Right atrium auricular region (tissue), 2 donors: ENCODE measurements at regions not wholly inside any gene's neighbourhood (a gene's known extent, or its start where the extent isn't known, plus 50 kb on each side); places are given as distances from the start of the nearest gene placed in this dataset.

ENCODE experiments used
- DNase-seq: peaks from one replicate; pipeline ENCODE4 v3.0.0-alpha.2; 2019; ENCODE audit warnings: low spot score
- H3K27ac ChIP-seq, 2 donors: fragments of 200-600 bp; sonication (generic); 1 replicate in 1 of 2; 2 replicates in 1 of 2; pipeline ENCODE4 v1.5.1; 2016 to 2019
- H3K27me3 ChIP-seq, 2 donors: fragments of 200-600 bp; sonication (generic); one replicate each; pipeline versions ENCODE4 v1.5.1 to v1.6.0; 2017 to 2019
- H3K36me3 ChIP-seq: fragments of 200-600 bp; sonication (generic); one replicate; pipeline ENCODE4 v1.5.1; 2016
- H3K4me1 ChIP-seq, 2 donors: fragments of 200-600 bp; sonication (generic); one replicate each; pipeline versions ENCODE4 v1.5.1 to v1.6.0; 2017 to 2019
- H3K4me3 ChIP-seq, 2 donors: fragments of 200-600 bp; sonication (generic); 1 replicate in 1 of 2; 2 replicates in 1 of 2; pipeline ENCODE4 v1.5.1; 2017 to 2019; ENCODE audit warnings: mild to moderate bottlenecking in 1 of 2, moderate library complexity in 1 of 2
- H3K9me3 ChIP-seq, 2 donors: fragments of 200-600 bp; sonication (generic); one replicate each; pipeline ENCODE4 v1.5.1; 2019
- CTCF ChIP-seq, 2 donors: fragments of 200-600 bp; sonication (generic); IDR thresholded peaks; one replicate each; pipeline ENCODE4 v1.5.1; 2019; ENCODE audit warnings: antibody characterized with exemption in 2 of 2

- no peak for DNase-seq
- H3K4me3 ChIP-seq, result no peak overlapping the region
- H3K27me3 ChIP-seq, result no peaks in the 10 kb centered on the region
- no peaks in the 10 kb centered on the region for H3K9me3 ChIP-seq
- H3K36me3 ChIP-seq, result no peaks in the 10 kb centered on the region
- TF ChIP-seq CTCF (IDR thresholded peaks at IDR 0.05), result no peak
- no peak overlapping the region for H3K27ac ChIP-seq
- H3K4me1 ChIP-seq, result peaks cover 0 to 10% of the 10 kb centered on the region in 2 donors
These were observed 116.7 kb upstream of the SSTR4 start for GRCh38 chr20:22918286-22918983.

GRCh38 chr20:22920898-22921297 lies 114.2 kb upstream of the SSTR4 start:
- no peaks in the 10 kb centered on the region for H3K9me3 ChIP-seq
- H3K36me3 ChIP-seq, result no peaks in the 10 kb centered on the region
- H3K4me3 ChIP-seq, result no peak overlapping the region
- no peak for TF ChIP-seq CTCF (IDR thresholded peaks at IDR 0.05)
- DNase-seq, result no peak
- H3K4me1 ChIP-seq, result peaks cover 0 to 13% of the 10 kb centered on the region in 2 donors
- H3K27ac ChIP-seq, result no peak overlapping the region
- H3K27me3 ChIP-seq, result no peaks in the 10 kb centered on the region

- Histone ChIP-seq H3K36me3 (no peaks in the 10 kb centered on the region), H3K4me1 (peaks cover 0 to 13% of the 10 kb centered on the region in 2 donors), H3K9me3 (no peaks in the 10 kb centered on the region), H3K27ac (peak overlapping the region in 1 of 2 donors; percentile 3), H3K4me3 (no peak overlapping the region), H3K27me3 (no peaks in the 10 kb centered on the region)
- TF ChIP-seq CTCF (IDR thresholded peaks at IDR 0.05), result no peak
- DNase-seq, result no peak
These were observed 113.3 kb upstream of the SSTR4 start for GRCh38 chr20:22921595-22922421.

- no peak for DNase-seq
- H3K4me3 ChIP-seq, result no peak overlapping the region
- H3K36me3 ChIP-seq, result no peaks in the 10 kb centered on the region
- no peaks in the 10 kb centered on the region for H3K9me3 ChIP-seq
- TF ChIP-seq CTCF (IDR thresholded peaks at IDR 0.05), result no peak
- H3K27me3 ChIP-seq, result no peaks in the 10 kb centered on the region
- peaks cover 0 to 13% of the 10 kb centered on the region in 2 donors for H3K4me1 ChIP-seq
- H3K27ac ChIP-seq, result no peak overlapping the region
These were observed 112.1 kb upstream of the SSTR4 start for GRCh38 chr20:22922987-22923386.

- peaks cover 0 to 13% of the 10 kb centered on the region in 2 donors for H3K4me1 ChIP-seq
- no peak overlapping the region for H3K4me3 ChIP-seq
- no peaks in the 10 kb centered on the region for H3K9me3 ChIP-seq
- no peaks in the 10 kb centered on the region for H3K36me3 ChIP-seq
- DNase-seq, result no peak
- H3K27ac ChIP-seq, result no peak overlapping the region
- no peak for TF ChIP-seq CTCF (IDR thresholded peaks at IDR 0.05)
- no peaks in the 10 kb centered on the region for H3K27me3 ChIP-seq
These were observed 110.9 kb upstream of the SSTR4 start for GRCh38 chr20:22924046-22924737.
